ENCODE measurements at regions not wholly inside any gene's neighbourhood (a gene's known extent, or its start where the extent isn't known, plus 50 kb on each side); places are given as distances from the start of the nearest gene placed in this dataset.

DNA sequence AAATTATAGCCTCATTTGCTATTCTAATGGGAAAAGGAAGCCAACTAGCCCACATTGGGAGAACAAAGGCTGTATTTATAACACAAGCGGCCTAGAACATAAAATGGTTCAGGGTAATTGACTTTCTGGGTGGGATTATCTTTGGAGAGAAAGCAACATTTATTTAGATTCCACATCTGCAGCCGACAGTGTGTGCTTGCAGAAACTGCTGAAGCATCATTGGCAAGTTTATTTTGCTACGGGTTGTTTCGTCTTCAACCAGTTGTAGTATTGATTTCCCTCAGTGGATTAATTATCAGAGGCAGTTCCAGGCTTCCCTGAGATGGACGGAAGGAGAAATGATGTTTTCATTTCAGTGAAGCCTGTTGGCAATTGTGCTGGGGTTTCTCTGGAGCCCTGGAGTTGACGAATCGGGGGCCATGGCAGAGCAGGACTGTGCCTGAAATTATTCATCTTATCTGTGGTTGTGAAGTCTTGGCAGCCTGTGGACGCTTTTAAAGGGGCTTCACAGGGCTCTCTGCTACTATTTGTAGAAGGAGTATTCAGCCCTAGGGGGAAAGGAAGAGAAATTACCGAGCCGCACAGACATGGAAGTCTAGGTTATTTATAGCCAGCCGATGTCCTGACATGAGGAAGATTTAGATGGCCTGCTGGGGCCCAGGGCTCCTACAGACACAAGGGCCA is 290.6 kb upstream of the IRX4 start:
- TF ChIP-seq, protein P1, sequence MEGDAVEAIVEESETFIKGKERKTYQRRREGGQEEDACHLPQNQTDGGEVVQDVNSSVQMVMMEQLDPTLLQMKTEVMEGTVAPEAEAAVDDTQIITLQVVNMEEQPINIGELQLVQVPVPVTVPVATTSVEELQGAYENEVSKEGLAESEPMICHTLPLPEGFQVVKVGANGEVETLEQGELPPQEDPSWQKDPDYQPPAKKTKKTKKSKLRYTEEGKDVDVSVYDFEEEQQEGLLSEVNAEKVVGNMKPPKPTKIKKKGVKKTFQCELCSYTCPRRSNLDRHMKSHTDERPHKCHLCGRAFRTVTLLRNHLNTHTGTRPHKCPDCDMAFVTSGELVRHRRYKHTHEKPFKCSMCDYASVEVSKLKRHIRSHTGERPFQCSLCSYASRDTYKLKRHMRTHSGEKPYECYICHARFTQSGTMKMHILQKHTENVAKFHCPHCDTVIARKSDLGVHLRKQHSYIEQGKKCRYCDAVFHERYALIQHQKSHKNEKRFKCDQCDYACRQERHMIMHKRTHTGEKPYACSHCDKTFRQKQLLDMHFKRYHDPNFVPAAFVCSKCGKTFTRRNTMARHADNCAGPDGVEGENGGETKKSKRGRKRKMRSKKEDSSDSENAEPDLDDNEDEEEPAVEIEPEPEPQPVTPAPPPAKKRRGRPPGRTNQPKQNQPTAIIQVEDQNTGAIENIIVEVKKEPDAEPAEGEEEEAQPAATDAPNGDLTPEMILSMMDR (IDR thresholded peaks at IDR 0.05), result no peak
- TF ChIP-seq EZH2 (IDR thresholded peaks at IDR 0.05), result no peak
- TF ChIP-seq EZH2phosphoT487 (IDR thresholded peaks at IDR 0.05), result no peak

All from neural progenitor cell (in vitro differentiated cells).